Activated CD8-positive, alpha-beta memory T cell treated with anti-CD3 and anti-CD28 coated beads for 48 hours (primary cell): ENCODE measurements at regions not wholly inside any gene's neighbourhood (a gene's known extent, or its start where the extent isn't known, plus 50 kb on each side); places are given as distances from the start of the nearest gene placed in this dataset.

Source experiments
- DNase-seq, 3 experiments: peaks; one replicate each; pipeline ENCODE4 v3.0.0-alpha.2; 2020; ENCODE audit warnings: low read depth in 2 of 3, low spot score in 2 of 3

- no peak for DNase-seq
These were observed 555.0 kb downstream of the ZEB2 start for GRCh38 chr2:143964891-143965290.

- DNase-seq = no peak
These were observed 559.7 kb downstream of the ZEB2 start for GRCh38 chr2:143960177-143960576.

- DNase-seq = no peak
These were observed 562.6 kb downstream of the ZEB2 start for GRCh38 chr2:143957321-143957720.

DNA sequence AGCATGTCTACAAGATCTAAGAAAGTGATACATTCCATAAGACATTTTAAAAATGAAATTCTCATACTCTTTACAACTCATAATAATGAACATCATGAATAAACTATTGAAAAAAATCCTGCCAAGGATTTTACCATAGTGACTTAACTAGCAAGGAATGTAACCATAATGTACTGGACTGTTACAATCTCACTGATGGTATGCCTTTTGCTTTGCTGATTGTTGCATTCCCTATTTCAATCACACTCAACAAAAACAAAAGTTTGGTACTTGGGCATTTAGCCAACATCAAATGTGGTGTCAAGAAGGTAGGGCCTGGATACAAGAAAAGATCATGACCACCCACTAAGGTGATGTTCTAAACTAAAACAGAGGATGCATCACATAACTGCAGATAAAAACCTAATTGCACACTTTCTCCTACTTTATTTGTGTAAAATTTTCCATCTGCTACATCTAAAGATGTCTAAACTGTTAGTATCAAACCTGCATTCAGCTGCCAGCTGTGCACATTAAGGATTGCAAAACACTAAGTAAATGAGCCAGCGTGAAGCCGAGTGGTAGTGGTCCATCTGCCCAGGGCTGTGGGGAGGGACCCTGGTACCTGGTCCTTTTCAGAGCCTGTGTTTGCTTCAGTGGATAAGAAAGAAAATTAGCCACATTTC lies 564.4 kb downstream of the ZEB2 start:
- DNase-seq = no peak

DNA sequence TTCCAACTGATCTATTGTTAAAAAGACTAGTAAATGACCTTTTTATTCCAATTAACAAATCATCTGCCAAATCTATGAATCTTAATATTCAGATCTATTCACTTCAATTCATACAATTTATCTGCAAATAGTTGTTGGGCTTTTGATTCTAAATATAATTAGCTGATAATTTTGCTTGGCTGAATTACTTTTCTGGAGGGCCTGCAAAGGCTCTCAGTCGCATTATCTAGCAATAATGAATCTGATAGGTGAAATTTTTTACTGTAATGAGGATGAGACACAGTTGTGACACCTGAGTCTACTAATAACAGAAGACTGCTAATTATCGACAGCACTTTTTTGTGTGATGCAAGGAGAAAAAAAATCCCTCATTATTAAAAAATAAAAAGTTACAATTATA lies 565.1 kb downstream of the ZEB2 start:
- DNase-seq = no peak

DNA sequence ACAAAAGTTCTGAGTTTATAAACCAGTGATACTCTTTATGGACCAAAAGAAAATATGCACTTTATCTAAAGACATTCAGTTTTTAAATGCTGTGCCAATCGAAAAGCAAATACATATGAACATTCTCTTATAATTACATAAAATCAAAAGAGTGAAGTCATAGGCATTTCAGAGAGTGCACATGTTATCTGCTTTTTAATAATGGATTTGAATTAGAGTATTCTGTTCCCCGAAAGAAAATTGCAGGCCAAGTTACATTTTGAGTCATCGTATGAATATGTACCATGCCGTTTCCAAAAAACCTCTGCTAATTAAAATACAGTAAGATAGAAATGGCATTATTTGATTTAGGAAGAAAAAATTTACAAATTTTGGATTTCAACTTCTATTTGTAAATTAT lies 565.7 kb downstream of the ZEB2 start:
- no peak for DNase-seq

DNA sequence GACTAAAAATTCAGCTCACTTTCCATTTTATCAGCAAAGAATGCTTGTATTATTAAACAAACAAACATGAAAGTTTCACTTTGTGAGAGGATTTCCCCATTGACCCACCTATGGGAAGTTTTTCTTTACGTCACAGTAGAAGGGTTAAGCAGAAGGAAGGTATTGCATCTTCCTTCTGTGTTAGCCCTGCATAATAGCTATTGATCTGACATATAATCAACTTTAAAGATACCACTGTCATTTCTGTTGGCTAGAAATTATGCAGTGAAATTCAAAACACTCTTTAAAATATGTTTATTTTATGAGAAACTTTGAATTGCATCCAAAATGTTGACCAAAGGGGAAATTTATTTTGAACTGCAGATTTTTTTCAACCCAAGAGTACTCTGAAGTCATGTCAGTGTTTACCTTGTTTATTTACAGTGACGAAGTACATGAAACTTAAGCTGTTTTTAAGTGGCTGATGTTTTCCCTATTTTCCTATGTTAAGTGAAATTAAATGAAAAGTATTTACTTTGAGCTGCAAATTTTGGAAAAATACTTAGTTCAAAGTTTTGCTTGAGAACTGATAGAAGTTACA lies 566.4 kb downstream of the ZEB2 start:
- DNase-seq = no peak

DNA sequence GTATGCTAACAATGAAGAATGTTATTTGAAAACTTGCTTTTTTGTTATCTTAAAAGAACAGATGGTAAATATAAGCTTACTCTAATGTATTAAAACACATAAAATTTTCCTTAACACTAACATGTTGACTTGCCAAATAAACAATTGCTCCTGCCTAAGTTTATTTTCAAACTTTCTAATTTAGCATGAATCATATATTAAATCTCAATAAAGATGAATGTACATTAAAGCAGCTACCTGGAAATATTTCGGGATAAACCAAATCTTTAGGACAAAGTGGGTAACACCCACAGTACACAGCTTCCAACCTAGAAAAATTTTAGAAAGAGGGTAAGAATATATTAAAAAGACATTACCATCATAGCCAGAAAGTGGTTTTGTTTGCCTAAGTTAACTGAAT lies 567.4 kb downstream of the ZEB2 start:
- DNase-seq = no peak

DNA sequence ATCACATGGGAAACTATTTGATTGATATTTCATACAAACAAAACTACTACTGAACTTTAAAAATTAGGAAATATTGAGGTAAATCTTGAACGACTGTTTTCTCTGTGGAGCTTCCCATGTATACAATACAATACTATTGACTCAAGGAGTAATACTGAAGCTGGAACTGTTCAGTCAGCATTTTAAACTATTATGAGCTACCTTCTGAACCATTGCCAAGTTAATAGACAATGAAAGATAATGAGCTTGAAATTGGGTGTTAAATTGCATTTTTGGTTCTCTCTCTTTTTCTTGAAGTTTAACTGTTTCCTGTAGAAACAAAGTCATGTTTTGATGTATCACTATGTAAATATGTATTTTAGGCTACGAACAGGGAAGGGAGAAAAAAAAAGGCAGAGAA lies 569.2 kb downstream of the ZEB2 start:
- no peak for DNase-seq

- DNase-seq = no peak
These were observed 570.6 kb downstream of the ZEB2 start for GRCh38 chr2:143949121-143949848.

DNA sequence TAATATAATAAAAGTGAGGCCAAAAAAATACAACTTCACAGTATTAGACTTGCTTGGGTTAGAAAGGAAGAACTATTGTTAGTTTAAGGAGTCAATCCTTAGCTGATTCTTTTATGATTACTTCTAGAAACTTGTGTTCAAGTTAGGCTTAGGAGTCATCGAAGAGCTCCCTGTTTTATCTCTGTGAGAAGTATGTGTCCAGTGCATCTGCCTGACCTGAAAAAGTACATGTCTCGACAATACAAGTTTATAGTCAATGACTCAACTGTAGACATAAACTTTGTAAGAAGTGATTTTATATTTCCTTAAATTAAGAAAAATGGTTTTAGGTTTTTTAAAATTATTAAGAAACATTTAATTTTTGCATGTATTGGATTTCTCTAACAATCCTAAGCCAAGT lies 571.2 kb downstream of the ZEB2 start:
- no peak for DNase-seq

- no peak for DNase-seq
These were observed 573.2 kb downstream of the ZEB2 start for GRCh38 chr2:143946436-143947391.

DNA sequence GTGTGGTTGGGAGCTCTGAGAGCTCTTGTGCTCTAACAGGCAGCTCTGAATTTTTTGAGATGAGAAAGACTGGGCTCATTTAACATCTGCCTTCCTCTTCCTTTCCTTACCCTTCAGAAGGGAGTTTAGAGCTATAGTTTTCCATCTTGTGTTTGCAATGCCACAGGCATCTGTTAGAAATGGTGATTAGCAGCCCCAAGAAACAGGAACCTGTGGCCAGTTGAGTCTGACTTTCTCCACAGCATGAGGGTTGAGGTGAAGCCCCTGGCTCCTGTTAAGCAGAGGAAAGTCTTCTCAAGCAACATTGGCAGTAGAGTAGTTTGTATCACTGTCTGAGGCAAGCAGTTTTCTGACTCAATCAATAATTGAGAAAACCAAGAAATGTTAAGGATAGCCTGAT lies 577.4 kb downstream of the ZEB2 start:
- DNase-seq = no peak

GRCh38 chr2:143940720-143941119 lies 579.2 kb downstream of the ZEB2 start:
- no peak for DNase-seq

GRCh38 chr2:143939626-143940330 lies 580.1 kb downstream of the ZEB2 start:
- DNase-seq = no peak

GRCh38 chr2:143937723-143938350 lies 582.1 kb downstream of the ZEB2 start:
- DNase-seq = no peak

GRCh38 chr2:143936848-143937722 lies 582.8 kb downstream of the ZEB2 start:
- peak in 2 of 3 experiments; percentile 15 to 29 for DNase-seq

- no peak for DNase-seq
These were observed 583.4 kb downstream of the ZEB2 start for GRCh38 chr2:143936538-143936847.

GRCh38 chr2:143935482-143935752 lies 584.5 kb downstream of the ZEB2 start:
- no peak for DNase-seq
